SJSA1 (cell line): ENCODE measurements at regions not wholly inside any gene's neighbourhood (a gene's known extent, or its start where the extent isn't known, plus 50 kb on each side); places are given as distances from the start of the nearest gene placed in this dataset.

Source experiments
- DNase-seq, 2 experiments: peaks; one replicate each; pipeline ENCODE4 v3.0.0-alpha.2; 2015 to 2020; ENCODE audit warnings: low spot score in 2 of 2, low read depth in 1 of 2
- H3K27ac ChIP-seq: fragments of 250-450 bp; sonication (Bioruptor Pico); 2 replicates; pipeline ENCODE4 v1.5.1; 2020; ENCODE audit warnings: mild to moderate bottlenecking, moderate library complexity
- H3K27me3 ChIP-seq: fragments of 250-450 bp; sonication (Bioruptor Pico); replicated peaks from 2 replicates; pipeline ENCODE4 v1.5.1; 2020; ENCODE audit warnings: mild to moderate bottlenecking, moderate library complexity
- H3K36me3 ChIP-seq: fragments of 250-450 bp; sonication (Bioruptor Pico); 2 replicates; pipeline ENCODE4 v1.5.1; 2020; ENCODE audit warnings: mild to moderate bottlenecking
- H3K4me1 ChIP-seq: fragments of 250-450 bp; sonication (Bioruptor Pico); replicated peaks from 2 replicates; pipeline ENCODE4 v1.6.1; 2021; ENCODE audit warnings: mild to moderate bottlenecking
- H3K4me3 ChIP-seq: fragments of 250-450 bp; sonication (Bioruptor Pico); 2 replicates; pipeline ENCODE4 v1.5.1; 2020; ENCODE audit warnings: mild to moderate bottlenecking
- H3K9me3 ChIP-seq: fragments of 250-450 bp; sonication (Bioruptor Pico); replicated peaks from 2 replicates; pipeline ENCODE4 v1.5.1; 2020; ENCODE audit warnings: mild to moderate bottlenecking

- H3K4me3 ChIP-seq = no peak overlapping the region
- no peak overlapping the region for H3K27ac ChIP-seq
- no peak for DNase-seq
- no peaks in the 10 kb centered on the region for H3K36me3 ChIP-seq
- no peaks in the 10 kb centered on the region for H3K27me3 ChIP-seq
- no peaks in the 10 kb centered on the region for H3K9me3 ChIP-seq
- H3K4me1 ChIP-seq = no peaks in the 10 kb centered on the region
Observed at GRCh38 chr2:103010751-103011150, 248.9 kb downstream of the TMEM182 start.

GRCh38 chr2:103012590-103012989 is 250.8 kb downstream of the TMEM182 start:
- no peaks in the 10 kb centered on the region for H3K36me3 ChIP-seq
- H3K4me1 ChIP-seq = no peaks in the 10 kb centered on the region
- H3K27ac ChIP-seq = no peak overlapping the region
- H3K9me3 ChIP-seq = no peaks in the 10 kb centered on the region
- H3K4me3 ChIP-seq = no peak overlapping the region
- DNase-seq = no peak
- no peaks in the 10 kb centered on the region for H3K27me3 ChIP-seq

- Histone ChIP-seq H3K27ac (no peak overlapping the region), H3K9me3 (no peaks in the 10 kb centered on the region), H3K4me3 (no peak overlapping the region), H3K27me3 (no peaks in the 10 kb centered on the region), H3K4me1 (no peaks in the 10 kb centered on the region), H3K36me3 (no peaks in the 10 kb centered on the region)
- no peak for DNase-seq
Observed at GRCh38 chr2:103025056-103025455, 263.2 kb downstream of the TMEM182 start.

- no peaks in the 10 kb centered on the region for H3K9me3 ChIP-seq
- no peaks in the 10 kb centered on the region for H3K4me1 ChIP-seq
- H3K27ac ChIP-seq = no peak overlapping the region
- H3K36me3 ChIP-seq = no peaks in the 10 kb centered on the region
- no peaks in the 10 kb centered on the region for H3K27me3 ChIP-seq
- no peak overlapping the region for H3K4me3 ChIP-seq
- no peak for DNase-seq
Observed at GRCh38 chr2:103028181-103028580, 266.4 kb downstream of the TMEM182 start.
